H9 (cell line): ENCODE measurements at regions not wholly inside any gene's neighbourhood (a gene's known extent, or its start where the extent isn't known, plus 50 kb on each side); places are given as distances from the start of the nearest gene placed in this dataset.

Experiments used
- DNase-seq: peaks from one replicate; pipeline ENCODE4 v3.0.0-alpha.2; 2017
- H2AFZ ChIP-seq: one replicate; pipeline ENCODE4 v1.6.1; 2013; ENCODE audit warnings: mild to moderate bottlenecking, low read length, control low read depth, moderate library complexity
- H2AK5ac ChIP-seq: 2 replicates; pipeline ENCODE4 v1.6.1; 2013; ENCODE audit warnings: low read length, control low read depth, mixed read lengths; ENCODE audit not compliant: insufficient read length
- H2BK120ac ChIP-seq: one replicate; pipeline ENCODE4 v1.6.1; 2013; ENCODE audit warnings: low read depth, mild to moderate bottlenecking, low read length, control low read depth, inconsistent platforms; ENCODE audit not compliant: poor library complexity, severe bottlenecking
- H2BK12ac ChIP-seq: 2 replicates; pipeline ENCODE4 v1.6.1; 2013; ENCODE audit warnings: low read length, control low read depth, mixed read lengths, low read depth; ENCODE audit not compliant: insufficient read length
- H2BK15ac ChIP-seq: 2 replicates; pipeline ENCODE4 v1.6.1; 2013; ENCODE audit warnings: low read depth, low read length, control low read depth
- H2BK20ac ChIP-seq: one replicate; pipeline ENCODE4 v1.6.1; 2013; ENCODE audit warnings: low read depth, mild to moderate bottlenecking, low read length, control low read depth, inconsistent platforms; ENCODE audit not compliant: poor library complexity, severe bottlenecking
- H2BK5ac ChIP-seq: 2 replicates; pipeline ENCODE4 v1.6.1; 2013; ENCODE audit warnings: low read length, control low read depth, mixed read lengths; ENCODE audit not compliant: insufficient read length
- H3K14ac ChIP-seq: 2 replicates; pipeline ENCODE4 v1.6.1; 2013; ENCODE audit warnings: low read length, control low read depth; ENCODE audit not compliant: insufficient read depth
- H3K18ac ChIP-seq: 2 replicates; pipeline ENCODE4 v1.6.1; 2013; ENCODE audit warnings: low read depth, mild to moderate bottlenecking, mixed read lengths, low read length, control low read depth; ENCODE audit not compliant: insufficient read length
- H3K23ac ChIP-seq: 2 replicates; pipeline ENCODE4 v1.6.1; 2013; ENCODE audit warnings: low read length, control low read depth, mixed read lengths, low read depth; ENCODE audit not compliant: insufficient read length
- H3K23me2 ChIP-seq: 2 replicates; pipeline ENCODE4 v1.6.1; 2013; ENCODE audit warnings: low read depth, mild to moderate bottlenecking, mixed read lengths, low read length, control low read depth; ENCODE audit not compliant: insufficient read length, poor library complexity, severe bottlenecking
- H3K27ac ChIP-seq: 2 replicates; pipeline ENCODE4 v1.5.1; 2013; ENCODE audit warnings: low read length, control low read depth, mixed read lengths, low read depth; ENCODE audit not compliant: insufficient read length
- H3K27me3 ChIP-seq: 2 replicates; pipeline ENCODE4 v1.6.1; 2013; ENCODE audit warnings: low read length, control low read depth, inconsistent platforms; ENCODE audit not compliant: insufficient read depth
- H3K4ac ChIP-seq: 2 replicates; pipeline ENCODE4 v1.6.1; 2013; ENCODE audit warnings: low read depth, mild to moderate bottlenecking, control low read depth, inconsistent platforms, low read length, moderate library complexity
- H3K4me1 ChIP-seq: 2 replicates; pipeline ENCODE4 v1.6.1; 2013; ENCODE audit warnings: low read length, control low read depth, inconsistent platforms; ENCODE audit not compliant: insufficient read depth
- H3K4me2 ChIP-seq: 2 replicates; pipeline ENCODE4 v1.6.1; 2013; ENCODE audit warnings: low read length, control low read depth, mixed read lengths; ENCODE audit not compliant: insufficient read length, insufficient read depth
- H3K56ac ChIP-seq: 2 replicates; pipeline ENCODE4 v1.6.1; 2013; ENCODE audit warnings: low read depth, mild to moderate bottlenecking, mixed read lengths, low read length, control low read depth; ENCODE audit not compliant: insufficient read length
- H3K79me1 ChIP-seq: 2 replicates; pipeline ENCODE4 v1.6.1; 2013; ENCODE audit warnings: low read depth, mild to moderate bottlenecking, moderate library complexity, low read length, control low read depth, inconsistent platforms; ENCODE audit not compliant: insufficient read depth, poor library complexity, severe bottlenecking
- H3K79me2 ChIP-seq: 2 replicates; pipeline ENCODE4 v1.6.1; 2013; ENCODE audit warnings: low read length, control low read depth, inconsistent platforms; ENCODE audit not compliant: insufficient read depth
- H3K9ac ChIP-seq: 2 replicates; pipeline ENCODE4 v1.6.1; 2013; ENCODE audit warnings: low read length, control low read depth, mixed read lengths; ENCODE audit not compliant: insufficient read length; ENCODE audit errors: extremely low read depth
- H3K9me3 ChIP-seq: one replicate; pipeline ENCODE4 v1.6.1; 2013; ENCODE audit warnings: low read depth, low read length, inconsistent platforms; ENCODE audit not compliant: control insufficient read depth
- H3T11ph ChIP-seq: one replicate; pipeline ENCODE4 v1.6.1; 2013; ENCODE audit warnings: mild to moderate bottlenecking, low read length, control low read depth, inconsistent platforms
- H4K20me1 ChIP-seq: one replicate; pipeline ENCODE4 v1.6.1; 2013; ENCODE audit not compliant: control insufficient read depth, insufficient read length, insufficient read depth
- H4K5ac ChIP-seq: 2 replicates; pipeline ENCODE4 v1.6.1; 2013; ENCODE audit warnings: low read depth, mild to moderate bottlenecking, mixed read lengths, low read length, control low read depth; ENCODE audit not compliant: insufficient read length
- H4K8ac ChIP-seq: replicated peaks from 2 replicates; pipeline ENCODE4 v1.6.1; 2013; ENCODE audit warnings: low read length, control low read depth, mixed read lengths, low read depth; ENCODE audit not compliant: insufficient read length
- H4K91ac ChIP-seq: 2 replicates; pipeline ENCODE4 v1.6.1; 2013; ENCODE audit warnings: low read depth, mild to moderate bottlenecking, moderate library complexity, mixed read lengths, low read length, control low read depth; ENCODE audit not compliant: insufficient read length
- H3K27ac Mint-ChIP-seq, 3 experiments: 2 replicates in 2 of 3; 3 replicates in 1 of 3; pipeline ENCODE4 v1.8.0; 2020 to 2021; ENCODE audit warnings: mixed read lengths in 3 of 3, mild to moderate bottlenecking in 1 of 3, moderate library complexity in 1 of 3
- H3K27me3 Mint-ChIP-seq: 2 replicates; pipeline ENCODE4 v1.8.0; 2021; ENCODE audit warnings: low read depth, mild to moderate bottlenecking, moderate library complexity, mixed read lengths
- H3K36me3 Mint-ChIP-seq, 3 experiments: 2 replicates in 2 of 3; 3 replicates in 1 of 3; pipeline ENCODE4 v1.8.0; 2020 to 2021; ENCODE audit warnings: low read depth in 3 of 3, mixed read lengths in 3 of 3; ENCODE audit not compliant: insufficient read depth in 1 of 3
- H3K4me1 Mint-ChIP-seq, 2 experiments: 2 replicates each; pipeline ENCODE4 v1.8.0; 2020; ENCODE audit warnings: mixed read lengths in 2 of 2
- H3K4me3 Mint-ChIP-seq, 2 experiments: 2 replicates in 1 of 2; 3 replicates in 1 of 2; pipeline ENCODE4 v1.8.0; 2020 to 2021; ENCODE audit warnings: mild to moderate bottlenecking in 2 of 2, mixed read lengths in 2 of 2, moderate library complexity in 1 of 2
- H3K9me3 Mint-ChIP-seq, 2 experiments: 2 replicates in 1 of 2; 3 replicates in 1 of 2; pipeline ENCODE4 v1.8.0; 2020; ENCODE audit warnings: mild to moderate bottlenecking in 2 of 2, mixed read lengths in 2 of 2, moderate library complexity in 1 of 2
- WGBS: extraction: QIAGEN DNeasy Blood & Tissue Kit; methylation state at CpG from one replicate; pipeline ENCODE4 v1.1.7; 2013; ENCODE audit warnings: missing lambda C conversion rate, low lambda C conversion rate, mixed read lengths; ENCODE audit not compliant: insufficient read length; ENCODE audit errors: extremely low coverage; 5-methylcytosine and 5-hydroxymethylcytosine counted together
- TF ChIP-seq, protein P1 (sequence below): fragments of 200-600 bp; sonication (generic); conservative IDR thresholded peaks from 3 replicates; pipeline ENCODE4 v1.8.0; 2021; ENCODE audit warnings: antibody characterized with exemption, mild to moderate bottlenecking

DNA sequence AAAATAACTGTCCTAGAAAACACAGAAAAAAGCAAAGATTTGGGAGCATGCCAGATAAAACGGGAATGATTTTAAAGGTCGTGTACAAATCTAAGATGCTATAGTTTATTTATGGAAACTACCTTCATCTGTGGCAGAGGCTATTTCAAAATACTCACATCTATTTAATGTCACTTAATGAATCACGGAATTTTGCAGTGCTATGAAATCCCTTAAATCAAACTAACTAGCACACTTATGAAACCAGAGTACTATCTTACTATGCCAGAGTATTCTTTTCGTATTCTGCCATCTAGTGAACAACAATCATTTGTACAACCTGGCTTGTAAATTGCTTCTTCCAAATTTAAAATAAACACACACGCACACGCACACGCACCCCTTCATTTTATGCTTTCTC is 77.9 kb upstream of the BMP5 start:
- H3K9me3 ChIP-seq, result no peaks in the 10 kb centered on the region
- no peak overlapping the region for H2BK5ac ChIP-seq
- no peak overlapping the region for H3K4ac ChIP-seq
- H3T11ph ChIP-seq, result no peak overlapping the region
- H3K27me3 ChIP-seq, result no peaks in the 10 kb centered on the region
- H2AFZ ChIP-seq, result no peak overlapping the region
- Mint-ChIP-seq H3K4me3 (no peak overlapping the region), H3K27me3 (no peaks in the 10 kb centered on the region), H3K9me3 (peaks cover 17 to 18% of the 10 kb centered on the region in 2 experiments), H3K36me3 (peaks cover 5 to 13% (median 10%) of the 10 kb centered on the region in 3 experiments; a peak in 5 of 7 replicates), H3K4me1 (peaks cover 13 to 16% of the 10 kb centered on the region in 2 experiments), H3K27ac (no peak overlapping the region)
- H4K5ac ChIP-seq, result no peak overlapping the region
- no peak overlapping the region for H4K91ac ChIP-seq
- DNase-seq, result no peak
- no peaks in the 10 kb centered on the region for H4K20me1 ChIP-seq
- no peak overlapping the region for H3K23ac ChIP-seq
- no peak overlapping the region for H2BK15ac ChIP-seq
- H3K79me1 ChIP-seq, result no peaks in the 10 kb centered on the region
- no peaks in the 10 kb centered on the region for H3K4me1 ChIP-seq
- no peak overlapping the region for H3K18ac ChIP-seq
- TF ChIP-seq, protein P1, sequence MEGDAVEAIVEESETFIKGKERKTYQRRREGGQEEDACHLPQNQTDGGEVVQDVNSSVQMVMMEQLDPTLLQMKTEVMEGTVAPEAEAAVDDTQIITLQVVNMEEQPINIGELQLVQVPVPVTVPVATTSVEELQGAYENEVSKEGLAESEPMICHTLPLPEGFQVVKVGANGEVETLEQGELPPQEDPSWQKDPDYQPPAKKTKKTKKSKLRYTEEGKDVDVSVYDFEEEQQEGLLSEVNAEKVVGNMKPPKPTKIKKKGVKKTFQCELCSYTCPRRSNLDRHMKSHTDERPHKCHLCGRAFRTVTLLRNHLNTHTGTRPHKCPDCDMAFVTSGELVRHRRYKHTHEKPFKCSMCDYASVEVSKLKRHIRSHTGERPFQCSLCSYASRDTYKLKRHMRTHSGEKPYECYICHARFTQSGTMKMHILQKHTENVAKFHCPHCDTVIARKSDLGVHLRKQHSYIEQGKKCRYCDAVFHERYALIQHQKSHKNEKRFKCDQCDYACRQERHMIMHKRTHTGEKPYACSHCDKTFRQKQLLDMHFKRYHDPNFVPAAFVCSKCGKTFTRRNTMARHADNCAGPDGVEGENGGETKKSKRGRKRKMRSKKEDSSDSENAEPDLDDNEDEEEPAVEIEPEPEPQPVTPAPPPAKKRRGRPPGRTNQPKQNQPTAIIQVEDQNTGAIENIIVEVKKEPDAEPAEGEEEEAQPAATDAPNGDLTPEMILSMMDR, result peak; percentile 22; the same call in 1 of the 3 replicates
- H3K56ac ChIP-seq, result no peak overlapping the region
- H3K9ac ChIP-seq, result no peak overlapping the region
- H3K4me2 ChIP-seq, result no peak overlapping the region
- H3K27ac ChIP-seq, result no peak overlapping the region
- no peaks in the 10 kb centered on the region for H3K23me2 ChIP-seq
- H2AK5ac ChIP-seq, result no peak overlapping the region
- no peak overlapping the region for H2BK120ac ChIP-seq
- no peak overlapping the region for H2BK12ac ChIP-seq
- H2BK20ac ChIP-seq, result no peak overlapping the region
- 100% methylated on average over 3 of the region's 7 CpGs for WGBS
- H3K14ac ChIP-seq, result no peak overlapping the region
- no peaks in the 10 kb centered on the region for H3K79me2 ChIP-seq
- H4K8ac ChIP-seq, result no peak overlapping the region
